Natural killer cell (primary cell): ENCODE measurements at regions not wholly inside any gene's neighbourhood (a gene's known extent, or its start where the extent isn't known, plus 50 kb on each side); places are given as distances from the start of the nearest gene placed in this dataset.
A peak's percentile ranks its signal among the peaks of the same experiment; 100 is the strongest.

Experiments used
- ATAC-seq, 3 donors: fragments of 150-1000 bp in 2 of 3; fragments of 200-7000 bp in 1 of 3; cut with Tn5 transposase; 1 replicate in 1 of 3; 2 replicates in 2 of 3; pipeline ENCODE4 v1.10.0; 2021; ENCODE audit warnings: mild to moderate bottlenecking in 2 of 3, moderate library complexity in 2 of 3
- DNase-seq, 2 donors: peaks; one replicate each; pipeline versions ENCODE4 v3.0.0 to v3.0.0-alpha.2; 2013 to 2021; ENCODE audit warnings: mixed read lengths in 1 of 2
- H3K27ac ChIP-seq: one replicate; pipeline ENCODE4 v1.5.1; 2013; ENCODE audit warnings: mild to moderate bottlenecking, low read length
- H3K27me3 ChIP-seq: one replicate; pipeline ENCODE4 v1.6.1; 2013; ENCODE audit warnings: low read length; ENCODE audit not compliant: control insufficient read depth, insufficient read depth
- H3K36me3 ChIP-seq: one replicate; pipeline ENCODE4 v1.6.1; 2013; ENCODE audit warnings: low read length; ENCODE audit not compliant: control insufficient read depth, insufficient read depth
- H3K4me1 ChIP-seq: one replicate; pipeline ENCODE4 v1.6.1; 2013; ENCODE audit warnings: low read length; ENCODE audit not compliant: control insufficient read depth, insufficient read depth
- H3K4me3 ChIP-seq: one replicate; pipeline ENCODE4 v1.5.1; 2013; ENCODE audit warnings: low read length
- H3K9me3 ChIP-seq: one replicate; pipeline ENCODE4 v1.6.1; 2013; ENCODE audit warnings: low read length; ENCODE audit not compliant: control insufficient read depth, insufficient read depth
- H3K27ac Mint-ChIP-seq, 2 donors: one replicate each; pipeline ENCODE4 v1.8.0; 2022; ENCODE audit warnings: mild to moderate bottlenecking in 2 of 2, mixed read lengths in 2 of 2, moderate library complexity in 1 of 2
- H3K27me3 Mint-ChIP-seq, 2 donors: one replicate each; pipeline ENCODE4 v1.8.0; 2022; ENCODE audit warnings: low read depth in 2 of 2, mixed read lengths in 2 of 2
- H3K36me3 Mint-ChIP-seq: one replicate; pipeline ENCODE4 v1.8.0; 2022; ENCODE audit warnings: mixed read lengths
- H3K4me1 Mint-ChIP-seq, 2 donors: one replicate each; pipeline ENCODE4 v1.8.0; 2022; ENCODE audit warnings: mixed read lengths in 2 of 2
- H3K4me3 Mint-ChIP-seq: one replicate; pipeline ENCODE4 v1.8.0; 2022; ENCODE audit warnings: mild to moderate bottlenecking, moderate library complexity, mixed read lengths
- H3K9me3 Mint-ChIP-seq, 2 donors: one replicate each; pipeline ENCODE4 v1.8.0; 2022; ENCODE audit warnings: mixed read lengths in 2 of 2
- CTCF ChIP-seq: fragments of 200-600 bp; IDR thresholded peaks from one replicate; pipeline ENCODE4 v1.8.0; 2022; ENCODE audit warnings: antibody characterized with exemption
- WGBS: methylation state at CpG from one replicate; pipeline ENCODE4 v1.1.7; 2013; ENCODE audit warnings: missing lambda C conversion rate; ENCODE audit not compliant: insufficient coverage; 5-methylcytosine and 5-hydroxymethylcytosine counted together
- intact Hi-C: fragments of 100-400 bp; cut with micrococcal nuclease; formaldehyde crosslinking; loops from one replicate; pipeline ENCODE4 v1.14.2; 2022

DNA sequence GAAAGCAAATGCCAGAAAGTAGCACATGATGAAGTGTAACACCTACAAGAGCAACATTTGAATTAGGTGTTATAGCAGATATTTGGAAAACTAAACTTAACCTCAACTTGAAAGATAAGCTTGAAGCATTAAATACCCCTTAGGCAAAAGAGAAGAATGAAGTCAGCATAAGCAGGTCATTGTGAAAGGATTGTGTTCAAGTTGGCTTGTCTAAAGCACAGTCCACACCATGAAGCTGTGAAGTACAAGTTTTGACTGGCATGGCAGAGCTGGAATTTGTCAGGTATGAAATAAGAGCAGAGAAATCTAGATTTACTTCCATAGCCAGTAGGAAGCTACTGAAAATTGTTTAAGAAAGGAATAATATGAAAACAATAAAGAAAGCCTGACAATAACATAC, 480.3 kb upstream of the POT1 start:
- DNase-seq (no peak), ATAC-seq (no peak)
- H3K27me3 Mint-ChIP-seq, result no peaks in the 10 kb centered on the region
- Histone ChIP-seq H3K9me3 (no peaks in the 10 kb centered on the region), H3K4me1 (no peaks in the 10 kb centered on the region), H3K27ac (no peak overlapping the region), H3K27me3 (no peaks in the 10 kb centered on the region), H3K4me3 (no peak overlapping the region), H3K36me3 (no peaks in the 10 kb centered on the region)
- H3K4me3 Mint-ChIP-seq, result no peak overlapping the region
- peaks cover 17 to 28% of the 10 kb centered on the region in 2 donors for H3K4me1 Mint-ChIP-seq
- peaks cover 0 to under 1% of the 10 kb centered on the region in 2 donors for H3K9me3 Mint-ChIP-seq
- H3K27ac Mint-ChIP-seq, result no peak overlapping the region
- H3K36me3 Mint-ChIP-seq, result no peaks in the 10 kb centered on the region
- intact Hi-C loops, result no loop called here
- no peak for TF ChIP-seq CTCF

GRCh38 chr7:125406111-125406510, 476.5 kb upstream of the POT1 start:
- no peaks in the 10 kb centered on the region for H3K4me1 Mint-ChIP-seq
- H3K27me3 ChIP-seq, result no peaks in the 10 kb centered on the region
- ATAC-seq (no peak), DNase-seq (no peak)
- no peaks in the 10 kb centered on the region for H3K4me1 ChIP-seq
- no peaks in the 10 kb centered on the region for H3K9me3 Mint-ChIP-seq
- no peaks in the 10 kb centered on the region for H3K36me3 ChIP-seq
- H3K4me3 ChIP-seq, result no peak overlapping the region
- TF ChIP-seq CTCF, result no peak
- no peaks in the 10 kb centered on the region for H3K27me3 Mint-ChIP-seq
- H3K4me3 Mint-ChIP-seq, result no peak overlapping the region
- no peak overlapping the region for H3K27ac Mint-ChIP-seq
- no CpG with 5 or more reads among the region's 1 CpG for WGBS
- intact Hi-C loops, result no loop called here
- no peak overlapping the region for H3K27ac ChIP-seq
- no peaks in the 10 kb centered on the region for H3K9me3 ChIP-seq
- no peaks in the 10 kb centered on the region for H3K36me3 Mint-ChIP-seq

DNA sequence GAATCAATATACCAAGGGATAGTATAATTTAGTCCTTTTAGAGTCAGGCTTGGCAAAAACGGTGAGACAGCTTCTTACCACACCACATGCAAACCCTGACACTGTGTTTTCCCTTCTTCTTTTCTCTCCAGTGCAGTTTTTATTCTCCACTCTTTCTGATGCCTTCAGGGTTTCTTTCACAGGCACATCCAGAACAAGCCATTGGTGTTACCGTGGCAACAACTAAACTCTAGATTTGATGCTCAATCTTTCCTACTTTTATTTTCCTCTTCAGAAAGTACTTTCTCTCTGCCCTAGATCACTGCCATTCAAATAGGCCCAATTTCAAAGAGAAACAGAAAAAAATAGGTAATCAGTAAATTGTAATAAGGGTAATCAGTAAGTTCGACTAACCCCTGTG, 469.8 kb upstream of the POT1 start:
- H3K4me3 Mint-ChIP-seq, result no peak overlapping the region
- Histone ChIP-seq H3K36me3 (no peaks in the 10 kb centered on the region), H3K4me3 (no peak overlapping the region), H3K4me1 (no peaks in the 10 kb centered on the region), H3K27ac (no peak overlapping the region), H3K9me3 (no peaks in the 10 kb centered on the region), H3K27me3 (no peaks in the 10 kb centered on the region)
- peaks cover 2 to 3% of the 10 kb centered on the region in 2 donors for H3K9me3 Mint-ChIP-seq
- no peak for ATAC-seq
- intact Hi-C loops, result no loop called here
- no peak overlapping the region for H3K27ac Mint-ChIP-seq
- no peak for DNase-seq
- no peak for TF ChIP-seq CTCF
- no peaks in the 10 kb centered on the region for H3K4me1 Mint-ChIP-seq
- no peaks in the 10 kb centered on the region for H3K27me3 Mint-ChIP-seq
- WGBS, result 82% methylated on average over 2 of the region's 3 CpGs
- no peaks in the 10 kb centered on the region for H3K36me3 Mint-ChIP-seq

GRCh38 chr7:125396466-125397151, 467.0 kb upstream of the POT1 start:
- Mint-ChIP-seq H3K27me3 (no peaks in the 10 kb centered on the region), H3K4me3 (no peak overlapping the region), H3K36me3 (no peaks in the 10 kb centered on the region), H3K9me3 (peaks cover 2 to 3% of the 10 kb centered on the region in 2 donors), H3K4me1 (no peaks in the 10 kb centered on the region), H3K27ac (no peak overlapping the region)
- 30% methylated on average over 3 of the region's 4 CpGs for WGBS
- intact Hi-C loops, result no loop called here
- Histone ChIP-seq H3K27ac (no peak overlapping the region), H3K9me3 (no peaks in the 10 kb centered on the region), H3K27me3 (no peaks in the 10 kb centered on the region), H3K4me1 (no peaks in the 10 kb centered on the region), H3K4me3 (no peak overlapping the region), H3K36me3 (no peaks in the 10 kb centered on the region)
- DNase-seq (no peak), ATAC-seq (peak in 1 of 3 donors; percentile 65)
- no peak for TF ChIP-seq CTCF
